ENCODE measurements at regions not wholly inside any gene's neighbourhood (a gene's known extent, or its start where the extent isn't known, plus 50 kb on each side); places are given as distances from the start of the nearest gene placed in this dataset.

DNA sequence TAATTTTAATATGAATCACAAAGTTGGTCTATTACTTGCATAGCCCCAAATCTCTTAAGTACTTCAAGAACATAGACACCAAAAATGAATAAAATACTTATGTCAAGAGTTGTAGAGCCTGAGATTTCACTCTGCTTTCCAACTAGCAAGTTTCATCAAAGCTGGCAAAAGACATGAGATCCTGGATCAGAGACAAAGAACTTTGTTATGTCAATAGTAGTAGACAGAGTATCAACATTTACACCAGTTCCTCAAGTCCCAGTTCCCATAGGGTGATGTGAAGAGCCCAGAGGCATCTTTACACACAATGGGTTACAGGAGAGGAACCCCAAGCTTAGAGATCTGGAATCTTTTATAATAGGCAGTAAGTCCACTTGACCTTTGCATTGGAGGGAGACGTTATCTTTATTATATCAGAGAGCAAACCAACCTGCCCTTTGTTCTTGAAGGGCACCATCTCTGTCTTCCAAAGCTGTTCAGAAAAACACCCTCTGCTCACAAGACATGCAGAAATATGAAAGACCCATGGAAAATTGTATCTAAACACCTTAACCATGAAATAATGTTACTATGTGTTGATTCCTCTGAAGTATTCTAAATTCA lies 174.4 kb upstream of the GALNT2 start:
- no peak overlapping the region for H4K91ac ChIP-seq (replicated peaks; ENCODE audit: insufficient read length, low read length)
- no peak overlapping the region for H3K4ac ChIP-seq (replicated peaks; ENCODE audit: insufficient read length, low read depth, low read length)
- H3K4me1 ChIP-seq (replicated peaks in 1 of 4; ENCODE audit: control insufficient read depth in 3 of 4, insufficient read depth in 4 of 4, low read length in 3 of 4), result no peaks in the 10 kb centered on the region
- TF ChIP-seq TEAD4 (IDR thresholded peaks at IDR 0.05; ENCODE audit: low read depth, low read length), result no peak
- no peaks in the 10 kb centered on the region for H3K79me2 ChIP-seq (ENCODE audit: control insufficient read depth in 1 of 2, insufficient read depth in 2 of 2, low read length in 2 of 2)
- no peak overlapping the region for H3K23ac ChIP-seq (ENCODE audit: insufficient read length)
- DNase-seq (ENCODE audit: low read depth in 1 of 2, low spot score in 2 of 2) (no peak), FAIRE-seq (no peak)
- POLR2A ChIA-PET (ENCODE audit: partially characterized antibody), result no interaction called here
- no peak overlapping the region for H3K56ac ChIP-seq (replicated peaks; ENCODE audit: insufficient read length, low read depth, low read length)
- no peak overlapping the region for H2AK5ac ChIP-seq (ENCODE audit: low read depth, low read length)
- H3K79me1 ChIP-seq (ENCODE audit: low read depth, low read length), result no peaks in the 10 kb centered on the region
- 85% methylated on average over 1 of the region's 1 CpG; no CpG with 5 or more reads in 1 of the 2 experiments for WGBS, 2 experiments (ENCODE audit: extremely low coverage in 1 of 2, insufficient coverage in 1 of 2, insufficient read length in 1 of 2, insufficient replicate concordance in 2 of 2, low coverage in 1 of 2, low lambda C conversion rate in 2 of 2, missing lambda C conversion rate in 1 of 2)
- no peak overlapping the region for H2BK5ac ChIP-seq (ENCODE audit: low read depth, low read length)
- CTCF ChIA-PET (ENCODE audit: partially characterized antibody), result no interaction called here
- H3K14ac ChIP-seq (ENCODE audit: insufficient read length), result no peak overlapping the region
- no peak overlapping the region for H3K27ac ChIP-seq (ENCODE audit: low read depth, low read length)
- H4K20me1 ChIP-seq (replicated peaks in 1 of 2; ENCODE audit: control insufficient read depth in 1 of 2, insufficient read depth in 2 of 2, low read length in 2 of 2), result no peaks in the 10 kb centered on the region
- H3K9me3 ChIP-seq (ENCODE audit: insufficient read depth in 2 of 2, low read depth in 1 of 2, low read length in 1 of 2), result no peaks in the 10 kb centered on the region
- H2BK15ac ChIP-seq (ENCODE audit: low read length), result no peak overlapping the region
- no peak overlapping the region for H2BK120ac ChIP-seq (replicated peaks; ENCODE audit: low read depth, low read length)
- no peak overlapping the region for H2BK12ac ChIP-seq (ENCODE audit: low read depth, low read length)
- no peak overlapping the region for H4K5ac ChIP-seq (ENCODE audit: insufficient read length, low read depth, low read length)
- H3K36me3 ChIP-seq (ENCODE audit: control insufficient read depth in 2 of 4, insufficient read depth in 4 of 4, low read length in 3 of 4), result no peaks in the 10 kb centered on the region
- no peak overlapping the region for H2AFZ ChIP-seq (ENCODE audit: low read length)
- no peak overlapping the region for H4K8ac ChIP-seq (ENCODE audit: extremely low read depth, insufficient read depth, low read length)
- H3K27me3 ChIP-seq (replicated peaks in 1 of 4; ENCODE audit: control insufficient read depth in 3 of 4, extremely low read depth in 1 of 4, insufficient read depth in 3 of 4, low read length in 3 of 4), result no peaks in the 10 kb centered on the region
- H3K4me3 ChIP-seq (ENCODE audit: extremely low read depth in 1 of 4, insufficient read depth in 2 of 4, low read depth in 3 of 4, low read length in 4 of 4), result no peak overlapping the region
- H3K9ac ChIP-seq (replicated peaks in 1 of 4; ENCODE audit: extremely low read depth in 1 of 4, low read depth in 3 of 4, low read length in 3 of 4), result no peak overlapping the region
- no peak overlapping the region for H3K18ac ChIP-seq (ENCODE audit: extremely low read depth, low read length)
- H3K23me2 ChIP-seq (ENCODE audit: low read depth, low read length), result no peaks in the 10 kb centered on the region
- H2BK20ac ChIP-seq (ENCODE audit: low read length), result no peak overlapping the region
- H3K4me2 ChIP-seq (ENCODE audit: insufficient read depth in 1 of 2, low read depth in 2 of 2, low read length in 2 of 2), result no peak overlapping the region
